ENCODE measurements at regions not wholly inside any gene's neighbourhood (a gene's known extent, or its start where the extent isn't known, plus 50 kb on each side); places are given as distances from the start of the nearest gene placed in this dataset.

DNA sequence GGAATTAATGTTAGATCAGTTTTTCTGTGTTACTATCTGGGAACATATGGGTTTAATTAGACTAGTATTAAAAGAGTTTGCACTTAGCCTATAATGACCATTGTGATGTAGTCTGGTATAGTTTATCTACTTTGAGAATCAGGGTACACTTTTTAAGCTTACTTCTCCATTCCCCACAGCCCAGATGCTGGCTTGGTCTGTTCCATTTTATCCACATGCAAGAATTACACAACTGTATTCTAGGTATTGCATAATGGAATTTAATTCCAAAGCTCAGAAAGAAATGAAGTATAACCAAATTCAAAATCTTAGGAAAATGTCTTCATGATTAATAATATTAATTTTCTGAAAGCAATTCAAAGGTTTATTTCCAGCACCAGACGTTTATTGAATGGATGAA lies 122.2 kb upstream of the PDGFD start:
- Histone ChIP-seq H3K27ac (ENCODE audit: extremely low read depth, low read depth, low read length) (no peak overlapping the region), H3K36me3 (ENCODE audit: control insufficient read depth in 2 of 2, insufficient read depth in 1 of 2, low read length in 2 of 2) (no peaks in the 10 kb centered on the region), H3K4me3 (ENCODE audit: low read depth, low read length) (no peak overlapping the region), H3K9me3 (ENCODE audit: control insufficient read depth, insufficient read depth, low read depth, low read length) (no peaks in the 10 kb centered on the region), H3K4me1 (ENCODE audit: control insufficient read depth, insufficient read depth, low read length) (no peaks in the 10 kb centered on the region)
- ChIA-PET POLR2A (no interaction called here), CTCF (no interaction called here)
- TF ChIP-seq ZBTB20 (tag by site-specific recombination; IDR thresholded peaks at IDR 0.05) (no peak), ZNF133 (tag by site-specific recombination; IDR thresholded peaks at IDR 0.05) (no peak), ZNF175 (tag by site-specific recombination; IDR thresholded peaks at IDR 0.05) (no peak), ZNF398 (tag by site-specific recombination; IDR thresholded peaks at IDR 0.05) (no peak), ZNF404 (tag by site-specific recombination; IDR thresholded peaks at IDR 0.05) (no peak), KLF9 (tag by site-specific recombination; IDR thresholded peaks at IDR 0.05; ENCODE audit: low read depth) (no peak), ZNF138 (tag by site-specific recombination; IDR thresholded peaks at IDR 0.05; ENCODE audit: borderline replicate concordance) (no peak)

DNA sequence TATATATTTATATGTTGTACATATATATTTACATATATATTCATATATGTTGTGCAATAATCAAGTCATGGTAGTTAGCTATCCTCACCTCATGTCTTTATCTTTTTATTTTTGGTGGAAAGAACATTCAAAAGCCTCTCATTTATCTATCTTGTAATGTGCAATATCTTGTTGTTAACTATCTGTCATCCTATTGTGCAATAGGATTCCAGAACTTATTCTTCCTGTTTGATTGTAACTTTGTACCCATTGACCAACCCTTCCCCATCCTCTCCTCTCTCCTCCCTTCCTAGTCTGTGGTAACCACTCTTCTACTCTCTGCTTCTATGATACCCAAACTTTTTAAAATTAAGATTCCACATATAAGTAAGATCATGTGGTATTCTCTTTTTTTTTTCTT lies 115.6 kb upstream of the PDGFD start:
- CTCF ChIA-PET, result no interaction called here
- Histone ChIP-seq H3K36me3 (ENCODE audit: control insufficient read depth in 2 of 2, insufficient read depth in 1 of 2, low read length in 2 of 2) (no peaks in the 10 kb centered on the region), H3K4me3 (ENCODE audit: low read depth, low read length) (no peak overlapping the region), H3K4me1 (ENCODE audit: control insufficient read depth, insufficient read depth, low read length) (no peaks in the 10 kb centered on the region), H3K27ac (ENCODE audit: extremely low read depth, low read depth, low read length) (no peak overlapping the region), H3K9me3 (ENCODE audit: control insufficient read depth, insufficient read depth, low read depth, low read length) (no peaks in the 10 kb centered on the region)
- POLR2A ChIA-PET, result no interaction called here
- TF ChIP-seq MEIS1 (CRISPR knock-in tag; IDR thresholded peaks at IDR 0.05; ENCODE audit: borderline replicate concordance) (no peak), ZNF610 (tag by site-specific recombination; IDR thresholded peaks at IDR 0.05; ENCODE audit: borderline replicate concordance) (no peak), ZBTB17 (tag by site-specific recombination; IDR thresholded peaks at IDR 0.05) (no peak), ZNF280C (tag by site-specific recombination; IDR thresholded peaks at IDR 0.05) (no peak), ZNF223 (tag by site-specific recombination; IDR thresholded peaks at IDR 0.05) (no peak), YY2 (tag by site-specific recombination; IDR thresholded peaks at IDR 0.05) (no peak), SP7 (tag by site-specific recombination; IDR thresholded peaks at IDR 0.05) (no peak), ZNF2 (tag by site-specific recombination; IDR thresholded peaks at IDR 0.05) (no peak), ZNF366 (tag by site-specific recombination; conservative IDR thresholded peaks at IDR 0.05) (no peak), ZNF501 (tag by site-specific recombination; IDR thresholded peaks at IDR 0.05) (no peak), ZNF112 (tag by site-specific recombination; IDR thresholded peaks at IDR 0.05) (no peak), ZNF18 (tag by site-specific recombination; IDR thresholded peaks at IDR 0.05) (no peak), SETDB1 (IDR thresholded peaks at IDR 0.05; ENCODE audit: insufficient read length, low read length) (no peak)
- TF ChIP-seq, protein P1, sequence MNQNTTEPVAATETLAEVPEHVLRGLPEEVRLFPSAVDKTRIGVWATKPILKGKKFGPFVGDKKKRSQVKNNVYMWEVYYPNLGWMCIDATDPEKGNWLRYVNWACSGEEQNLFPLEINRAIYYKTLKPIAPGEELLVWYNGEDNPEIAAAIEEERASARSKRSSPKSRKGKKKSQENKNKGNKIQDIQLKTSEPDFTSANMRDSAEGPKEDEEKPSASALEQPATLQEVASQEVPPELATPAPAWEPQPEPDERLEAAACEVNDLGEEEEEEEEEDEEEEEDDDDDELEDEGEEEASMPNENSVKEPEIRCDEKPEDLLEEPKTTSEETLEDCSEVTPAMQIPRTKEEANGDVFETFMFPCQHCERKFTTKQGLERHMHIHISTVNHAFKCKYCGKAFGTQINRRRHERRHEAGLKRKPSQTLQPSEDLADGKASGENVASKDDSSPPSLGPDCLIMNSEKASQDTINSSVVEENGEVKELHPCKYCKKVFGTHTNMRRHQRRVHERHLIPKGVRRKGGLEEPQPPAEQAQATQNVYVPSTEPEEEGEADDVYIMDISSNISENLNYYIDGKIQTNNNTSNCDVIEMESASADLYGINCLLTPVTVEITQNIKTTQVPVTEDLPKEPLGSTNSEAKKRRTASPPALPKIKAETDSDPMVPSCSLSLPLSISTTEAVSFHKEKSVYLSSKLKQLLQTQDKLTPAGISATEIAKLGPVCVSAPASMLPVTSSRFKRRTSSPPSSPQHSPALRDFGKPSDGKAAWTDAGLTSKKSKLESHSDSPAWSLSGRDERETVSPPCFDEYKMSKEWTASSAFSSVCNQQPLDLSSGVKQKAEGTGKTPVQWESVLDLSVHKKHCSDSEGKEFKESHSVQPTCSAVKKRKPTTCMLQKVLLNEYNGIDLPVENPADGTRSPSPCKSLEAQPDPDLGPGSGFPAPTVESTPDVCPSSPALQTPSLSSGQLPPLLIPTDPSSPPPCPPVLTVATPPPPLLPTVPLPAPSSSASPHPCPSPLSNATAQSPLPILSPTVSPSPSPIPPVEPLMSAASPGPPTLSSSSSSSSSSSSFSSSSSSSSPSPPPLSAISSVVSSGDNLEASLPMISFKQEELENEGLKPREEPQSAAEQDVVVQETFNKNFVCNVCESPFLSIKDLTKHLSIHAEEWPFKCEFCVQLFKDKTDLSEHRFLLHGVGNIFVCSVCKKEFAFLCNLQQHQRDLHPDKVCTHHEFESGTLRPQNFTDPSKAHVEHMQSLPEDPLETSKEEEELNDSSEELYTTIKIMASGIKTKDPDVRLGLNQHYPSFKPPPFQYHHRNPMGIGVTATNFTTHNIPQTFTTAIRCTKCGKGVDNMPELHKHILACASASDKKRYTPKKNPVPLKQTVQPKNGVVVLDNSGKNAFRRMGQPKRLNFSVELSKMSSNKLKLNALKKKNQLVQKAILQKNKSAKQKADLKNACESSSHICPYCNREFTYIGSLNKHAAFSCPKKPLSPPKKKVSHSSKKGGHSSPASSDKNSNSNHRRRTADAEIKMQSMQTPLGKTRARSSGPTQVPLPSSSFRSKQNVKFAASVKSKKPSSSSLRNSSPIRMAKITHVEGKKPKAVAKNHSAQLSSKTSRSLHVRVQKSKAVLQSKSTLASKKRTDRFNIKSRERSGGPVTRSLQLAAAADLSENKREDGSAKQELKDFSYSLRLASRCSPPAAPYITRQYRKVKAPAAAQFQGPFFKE (tag by site-specific recombination; IDR thresholded peaks at IDR 0.05; ENCODE audit: borderline replicate concordance), result no peak
- TF ChIP-seq, protein P2, sequence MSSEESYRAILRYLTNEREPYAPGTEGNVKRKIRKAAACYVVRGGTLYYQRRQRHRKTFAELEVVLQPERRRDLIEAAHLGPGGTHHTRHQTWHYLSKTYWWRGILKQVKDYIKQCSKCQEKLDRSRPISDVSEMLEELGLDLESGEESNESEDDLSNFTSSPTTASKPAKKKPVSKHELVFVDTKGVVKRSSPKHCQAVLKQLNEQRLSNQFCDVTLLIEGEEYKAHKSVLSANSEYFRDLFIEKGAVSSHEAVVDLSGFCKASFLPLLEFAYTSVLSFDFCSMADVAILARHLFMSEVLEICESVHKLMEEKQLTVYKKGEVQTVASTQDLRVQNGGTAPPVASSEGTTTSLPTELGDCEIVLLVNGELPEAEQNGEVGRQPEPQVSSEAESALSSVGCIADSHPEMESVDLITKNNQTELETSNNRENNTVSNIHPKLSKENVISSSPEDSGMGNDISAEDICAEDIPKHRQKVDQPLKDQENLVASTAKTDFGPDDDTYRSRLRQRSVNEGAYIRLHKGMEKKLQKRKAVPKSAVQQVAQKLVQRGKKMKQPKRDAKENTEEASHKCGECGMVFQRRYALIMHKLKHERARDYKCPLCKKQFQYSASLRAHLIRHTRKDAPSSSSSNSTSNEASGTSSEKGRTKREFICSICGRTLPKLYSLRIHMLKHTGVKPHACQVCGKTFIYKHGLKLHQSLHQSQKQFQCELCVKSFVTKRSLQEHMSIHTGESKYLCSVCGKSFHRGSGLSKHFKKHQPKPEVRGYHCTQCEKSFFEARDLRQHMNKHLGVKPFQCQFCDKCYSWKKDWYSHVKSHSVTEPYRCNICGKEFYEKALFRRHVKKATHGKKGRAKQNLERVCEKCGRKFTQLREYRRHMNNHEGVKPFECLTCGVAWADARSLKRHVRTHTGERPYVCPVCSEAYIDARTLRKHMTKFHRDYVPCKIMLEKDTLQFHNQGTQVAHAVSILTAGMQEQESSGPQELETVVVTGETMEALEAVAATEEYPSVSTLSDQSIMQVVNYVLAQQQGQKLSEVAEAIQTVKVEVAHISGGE (tag by site-specific recombination; conservative IDR thresholded peaks at IDR 0.05; ENCODE audit: low read depth), result no peak

Measured in HEK293 (cell line).